ENCODE measurements at regions not wholly inside any gene's neighbourhood (a gene's known extent, or its start where the extent isn't known, plus 50 kb on each side); places are given as distances from the start of the nearest gene placed in this dataset.

GRCh38 chr6:74632196-74632875 is 573.5 kb downstream of the COL12A1 start:
- TF ChIP-seq CTCF (IDR thresholded peaks at IDR 0.05), result no peak
- no peak for TF ChIP-seq POLR2A (IDR thresholded peaks at IDR 0.05)
